Left ventricle myocardium inferior (tissue), 1 donor: ENCODE measurements at regions not wholly inside any gene's neighbourhood (a gene's known extent, or its start where the extent isn't known, plus 50 kb on each side); places are given as distances from the start of the nearest gene placed in this dataset.

ENCODE experiments used
- DNase-seq: peaks from one replicate; pipeline ENCODE4 v3.0.0-alpha.2; 2020
- H3K27ac ChIP-seq: fragments of 200-600 bp; replicated peaks from 2 replicates; pipeline ENCODE4 v1.8.0; 2021
- H3K27me3 ChIP-seq: fragments of 200-600 bp; 2 replicates; pipeline ENCODE4 v1.8.0; 2021; ENCODE audit warnings: low read depth
- H3K36me3 ChIP-seq: fragments of 200-600 bp; 2 replicates; pipeline ENCODE4 v1.8.0; 2021
- H3K4me1 ChIP-seq: fragments of 200-600 bp; 2 replicates; pipeline ENCODE4 v1.8.0; 2021
- H3K4me3 ChIP-seq: fragments of 200-600 bp; 2 replicates; pipeline ENCODE4 v1.8.0; 2021; ENCODE audit warnings: mild to moderate bottlenecking, moderate library complexity
- H3K9me3 ChIP-seq: fragments of 200-600 bp; replicated peaks from 2 replicates; pipeline ENCODE4 v1.8.0; 2021
- CTCF ChIP-seq: fragments of 200-600 bp; IDR thresholded peaks from 2 replicates; pipeline ENCODE4 v1.8.0; 2021; ENCODE audit warnings: antibody characterized with exemption, mild to moderate bottlenecking, borderline replicate concordance
- intact Hi-C: fragments of 100-400 bp; cut with micrococcal nuclease; formaldehyde crosslinking; loops from one replicate; pipeline ENCODE4 v1.11.0; 2022
- donor health status: DM: no; HTN: yes; CAD: no; lungs with severe emphysema.

DNA sequence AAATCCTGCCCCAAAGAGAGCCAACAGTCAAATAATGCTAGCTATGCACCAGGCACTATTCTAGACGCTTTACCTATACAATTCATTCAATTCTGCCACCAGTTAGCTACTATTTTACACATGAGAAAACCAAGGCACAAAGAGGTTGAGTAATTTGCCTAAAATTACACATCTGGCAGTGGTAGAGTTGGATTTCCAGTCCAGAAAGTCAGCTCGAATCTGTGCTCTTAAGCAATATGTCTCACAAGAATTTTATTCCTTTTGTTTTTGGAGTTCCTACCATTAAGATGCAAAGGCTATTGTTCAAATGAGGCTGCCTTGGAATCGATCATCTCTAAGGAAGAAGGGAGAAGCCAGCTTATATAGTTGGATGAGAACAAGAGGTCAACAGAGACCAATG, 256.9 kb upstream of the RASA1 start:
- Histone ChIP-seq H3K27ac (no peak overlapping the region), H3K36me3 (no peaks in the 10 kb centered on the region), H3K4me3 (no peak overlapping the region), H3K27me3 (no peaks in the 10 kb centered on the region), H3K9me3 (no peaks in the 10 kb centered on the region), H3K4me1 (no peaks in the 10 kb centered on the region)
- intact Hi-C loops: loop anchor here (10.0 kb wide), 1 partner anchor 126 kb away; no protein-coding TSS in a partner anchor
- DNase-seq: no peak
- TF ChIP-seq CTCF: no peak

GRCh38 chr5:87015901-87016300, 251.8 kb upstream of the RASA1 start:
- Histone ChIP-seq H3K9me3 (no peaks in the 10 kb centered on the region), H3K27me3 (no peaks in the 10 kb centered on the region), H3K4me1 (peaks cover 11% of the 10 kb centered on the region), H3K27ac (peak overlapping the region; percentile 1), H3K4me3 (no peak overlapping the region), H3K36me3 (no peaks in the 10 kb centered on the region)
- no peak for TF ChIP-seq CTCF
- DNase-seq: no peak
- intact Hi-C loops: loop anchor here (10.0 kb wide), 1 partner anchor 131 kb away; no protein-coding TSS in a partner anchor

DNA sequence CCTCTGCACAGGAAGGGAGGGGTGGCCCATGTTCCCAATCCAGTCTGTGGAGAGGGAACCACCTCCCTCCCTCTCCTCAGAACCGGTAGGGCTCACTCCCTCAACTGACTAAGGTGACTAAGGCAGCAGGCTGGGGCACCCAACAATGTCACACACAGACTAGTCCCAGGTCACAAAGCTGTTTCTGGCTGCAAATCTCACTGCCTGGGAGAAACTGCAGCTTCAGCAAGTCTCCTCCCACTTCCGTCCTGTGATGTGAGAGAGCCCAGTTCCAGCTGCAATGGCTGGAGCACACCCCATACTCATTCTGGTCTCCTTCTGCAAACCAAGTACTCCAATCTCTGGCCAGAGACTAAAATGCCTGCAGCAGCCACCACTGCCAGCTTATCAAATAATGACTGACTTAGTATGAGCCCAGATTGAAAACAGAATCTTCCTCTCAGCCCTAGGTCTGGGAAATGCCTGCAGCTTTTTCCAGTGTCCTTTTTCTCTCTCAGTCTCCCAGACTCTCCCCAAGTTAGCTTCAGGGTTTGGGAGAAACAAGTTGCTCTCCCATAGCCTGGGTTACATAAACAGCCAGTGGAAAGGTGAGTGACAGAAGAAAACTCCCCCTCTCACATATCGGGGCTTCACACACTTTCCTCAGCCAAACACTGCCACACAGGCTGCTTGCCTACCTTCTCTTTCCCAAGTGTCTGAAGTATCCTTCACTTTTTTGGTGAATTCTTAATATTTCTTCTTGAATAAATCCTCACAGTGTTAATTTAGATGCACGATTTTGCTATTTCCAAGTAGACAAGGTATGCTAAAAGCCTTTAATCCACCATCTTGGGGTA, 247.4 kb upstream of the RASA1 start:
- Histone ChIP-seq H3K27me3 (no peaks in the 10 kb centered on the region), H3K4me3 (peak overlapping the region; percentile 17), H3K27ac (peak overlapping the region; percentile 57), H3K9me3 (peaks cover 17% of the 10 kb centered on the region), H3K4me1 (peaks cover 11% of the 10 kb centered on the region), H3K36me3 (no peaks in the 10 kb centered on the region)
- intact Hi-C loops: no loop called here
- peak; percentile 27 for DNase-seq
- TF ChIP-seq CTCF: no peak

- no peak for DNase-seq
- H3K27me3 ChIP-seq: no peaks in the 10 kb centered on the region
- peaks cover 11% of the 10 kb centered on the region for H3K4me1 ChIP-seq
- H3K36me3 ChIP-seq: no peaks in the 10 kb centered on the region
- H3K27ac ChIP-seq: no peak overlapping the region
- TF ChIP-seq CTCF: no peak
- intact Hi-C loops: no loop called here
- H3K4me3 ChIP-seq: no peak overlapping the region
- H3K9me3 ChIP-seq: peaks cover 17% of the 10 kb centered on the region
Observed at GRCh38 chr5:87022415-87022814, 245.3 kb upstream of the RASA1 start.

DNA sequence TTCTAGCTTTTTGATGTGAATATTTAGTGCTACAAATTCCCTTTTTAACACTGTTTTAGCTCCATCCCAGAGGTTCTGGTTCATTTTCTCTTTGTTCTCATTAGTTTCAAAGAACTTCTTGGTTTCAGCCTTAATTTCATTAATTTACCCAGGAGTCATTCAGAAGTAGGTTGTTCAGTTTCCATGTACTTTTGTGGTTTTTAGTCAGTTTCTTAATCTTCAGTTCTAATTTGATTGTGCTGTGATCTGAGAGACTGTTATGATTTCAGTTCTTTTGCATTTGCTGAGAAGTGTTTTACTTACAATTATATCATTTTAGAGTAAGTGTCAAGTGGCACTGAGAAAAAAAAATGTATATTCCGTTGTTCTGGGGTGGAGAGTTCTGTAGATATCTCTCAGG, 240.1 kb upstream of the RASA1 start:
- no peaks in the 10 kb centered on the region for H3K27me3 ChIP-seq
- intact Hi-C loops: no loop called here
- no peak overlapping the region for H3K4me3 ChIP-seq
- no peak overlapping the region for H3K27ac ChIP-seq
- no peak for TF ChIP-seq CTCF
- peaks cover 17% of the 10 kb centered on the region for H3K9me3 ChIP-seq
- no peaks in the 10 kb centered on the region for H3K36me3 ChIP-seq
- H3K4me1 ChIP-seq: no peaks in the 10 kb centered on the region
- no peak for DNase-seq
